NCI-H2171 (cell line): ENCODE measurements at regions not wholly inside any gene's neighbourhood (a gene's known extent, or its start where the extent isn't known, plus 50 kb on each side); places are given as distances from the start of the nearest gene placed in this dataset.
"Not testable (repeated sequence)": the region's sequence is repeated elsewhere in the genome, so short reads cannot be mapped to it uniquely, and the experiment has no call there.

Experiments
- DNase-seq: peaks from one replicate; lab custom pipeline; 2025; lab: John Stamatoyannopoulos, UW

DNA sequence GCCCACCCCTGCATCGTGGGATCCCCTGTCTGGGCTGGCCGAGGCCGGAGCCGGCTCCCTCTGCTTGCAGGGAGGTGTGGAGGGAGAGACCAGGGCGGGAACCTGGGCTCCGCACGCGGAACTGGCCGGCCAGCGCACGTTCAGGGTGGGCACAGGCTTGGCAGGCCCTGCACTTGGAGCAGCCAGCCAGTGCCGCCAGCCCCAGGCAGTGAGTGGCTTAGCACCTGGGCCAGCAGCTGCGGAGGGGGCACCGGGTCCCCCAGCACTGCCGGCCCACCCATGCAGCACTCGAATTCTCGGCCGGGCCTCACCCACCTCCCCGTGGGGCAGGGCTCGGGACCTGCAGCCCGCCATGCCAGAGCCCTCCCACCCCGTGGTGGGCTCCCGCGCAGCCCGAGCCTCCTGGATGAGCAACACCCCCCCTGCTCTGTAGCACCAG, 422.6 kb downstream of the AMY1C start:
- DNase-seq, result no peak

DNA sequence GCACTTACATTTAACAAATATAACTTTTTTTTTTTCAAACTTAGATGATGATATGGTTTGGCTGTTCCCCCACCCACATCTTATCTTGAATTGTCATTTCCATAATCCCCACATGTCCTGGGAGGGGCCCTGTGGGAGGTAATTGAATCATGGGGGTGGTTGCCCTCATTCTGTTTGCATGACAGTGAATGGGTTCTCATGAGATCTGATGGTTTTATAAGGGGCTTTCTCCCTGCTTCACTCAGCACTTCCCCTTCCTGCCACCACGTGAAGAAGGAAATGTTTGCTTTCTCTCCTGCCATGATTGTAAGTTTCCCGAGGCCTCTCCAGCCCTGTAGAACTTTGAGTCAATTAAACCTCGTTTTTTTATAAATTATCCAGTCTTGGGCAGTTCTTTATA, 432.6 kb downstream of the AMY1C start:
- DNase-seq, result no peak

DNA sequence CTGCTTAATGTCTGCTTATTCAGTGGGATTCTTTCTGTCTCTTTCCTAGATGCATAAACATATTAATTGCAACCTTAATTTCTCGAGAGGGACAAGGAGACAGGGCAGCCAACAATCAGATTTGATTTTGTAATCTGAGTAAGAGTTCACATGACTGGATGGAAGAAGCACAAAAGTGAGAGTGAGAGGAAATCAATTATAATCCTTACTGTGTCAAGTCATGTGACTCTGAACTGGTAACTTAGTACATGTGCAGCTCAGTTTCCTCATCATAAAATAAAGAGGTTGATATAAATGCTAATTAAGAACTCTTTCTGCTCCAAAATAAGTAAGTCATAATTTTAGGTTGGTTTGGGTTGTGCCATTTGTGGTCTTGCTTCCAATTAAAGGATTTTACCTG, 439.5 kb downstream of the AMY1C start:
- no peak for DNase-seq

DNA sequence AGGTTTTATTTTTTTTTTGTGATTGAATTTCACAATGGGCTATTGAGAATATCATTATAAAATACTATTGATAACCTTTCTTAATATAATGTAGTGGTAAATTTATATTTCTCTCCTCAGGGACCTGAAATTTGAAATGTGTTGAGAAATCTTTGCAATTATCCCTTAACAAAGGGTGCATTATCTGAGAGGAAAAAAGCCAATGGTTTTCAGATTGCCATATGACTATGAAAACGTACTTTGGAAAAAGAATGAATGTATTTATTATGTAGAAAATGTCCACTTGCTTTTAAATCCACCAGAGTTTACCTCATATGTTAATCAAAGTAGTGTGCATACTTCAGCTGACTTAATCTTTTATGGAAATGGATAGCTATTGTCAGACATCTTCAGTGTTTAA, 441.1 kb downstream of the AMY1C start:
- no peak for DNase-seq

DNA sequence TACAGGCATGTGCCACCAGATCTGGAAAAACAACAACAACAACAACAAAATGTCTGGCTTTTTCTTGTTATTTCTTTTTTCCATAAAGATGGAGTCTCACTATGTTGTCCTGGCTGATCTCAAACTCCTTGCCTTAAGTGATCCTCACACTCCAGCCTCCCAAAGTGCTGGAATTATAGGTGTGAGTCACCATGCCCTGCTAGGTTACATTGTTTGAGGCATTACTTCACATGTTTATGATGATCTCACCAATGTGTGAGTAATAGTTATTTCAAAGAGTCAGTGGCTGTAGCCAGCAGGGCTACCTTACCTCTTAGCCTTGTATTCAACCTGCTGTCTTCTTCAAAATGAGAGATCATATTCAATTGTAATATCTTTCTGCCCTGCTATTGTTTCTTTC, 445.7 kb downstream of the AMY1C start:
- no peak for DNase-seq

DNA sequence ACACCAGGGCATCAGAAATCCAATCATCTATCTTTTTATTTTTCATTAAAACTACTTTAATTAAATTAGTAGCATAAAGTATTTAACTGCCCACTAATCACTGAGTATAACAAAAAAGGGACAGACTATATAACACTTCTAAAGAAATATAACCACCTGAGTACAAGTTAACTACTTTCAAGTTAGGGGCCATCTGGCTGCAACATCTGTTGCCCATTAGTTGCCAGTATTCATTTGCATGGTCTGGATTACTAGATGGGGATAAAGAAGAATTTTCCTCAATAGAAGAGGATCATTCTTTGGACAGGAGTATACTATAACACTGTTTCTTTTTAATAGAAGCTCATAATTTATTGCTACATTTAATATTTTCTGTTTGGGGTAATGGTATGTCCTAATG, 446.4 kb downstream of the AMY1C start:
- DNase-seq, result no peak

DNA sequence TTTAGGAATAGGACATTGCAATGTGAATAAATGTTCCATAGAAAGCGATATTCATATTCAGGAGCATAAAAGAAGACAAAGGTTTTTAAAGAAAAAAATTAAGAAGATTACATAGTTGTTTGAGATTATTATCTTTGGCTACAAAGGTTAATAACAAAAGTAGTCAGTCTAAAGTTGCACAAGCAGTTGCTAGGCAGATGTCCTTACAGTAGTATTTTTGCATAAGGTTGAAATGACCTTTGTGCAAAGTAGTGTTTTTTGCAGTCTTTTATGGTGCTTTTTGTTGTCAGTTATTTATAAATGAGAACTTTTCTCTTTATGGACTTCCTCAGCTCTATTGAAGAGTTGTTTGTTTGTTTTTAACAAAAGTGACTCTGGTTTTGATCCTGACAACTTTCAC, 447.8 kb downstream of the AMY1C start:
- no peak for DNase-seq

DNA sequence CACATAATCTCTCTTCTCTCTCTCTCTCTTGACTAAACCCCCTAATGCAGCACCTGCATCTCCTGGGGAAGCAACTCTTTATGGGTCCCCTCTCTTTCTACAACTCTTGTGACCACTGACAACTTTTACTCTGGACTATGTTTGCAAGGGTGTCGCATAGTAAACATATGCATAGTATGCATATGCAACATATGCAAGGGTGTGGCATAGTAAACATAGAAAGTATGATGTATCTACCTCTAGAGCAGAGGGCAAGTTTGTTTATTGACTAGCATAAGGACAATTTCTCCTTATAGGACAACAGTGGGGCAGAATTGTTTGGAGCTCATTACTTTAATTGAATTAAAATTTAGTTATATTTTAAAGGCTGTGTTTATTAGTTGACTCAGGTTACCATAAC, 462.5 kb downstream of the AMY1C start:
- DNase-seq, result no peak

DNA sequence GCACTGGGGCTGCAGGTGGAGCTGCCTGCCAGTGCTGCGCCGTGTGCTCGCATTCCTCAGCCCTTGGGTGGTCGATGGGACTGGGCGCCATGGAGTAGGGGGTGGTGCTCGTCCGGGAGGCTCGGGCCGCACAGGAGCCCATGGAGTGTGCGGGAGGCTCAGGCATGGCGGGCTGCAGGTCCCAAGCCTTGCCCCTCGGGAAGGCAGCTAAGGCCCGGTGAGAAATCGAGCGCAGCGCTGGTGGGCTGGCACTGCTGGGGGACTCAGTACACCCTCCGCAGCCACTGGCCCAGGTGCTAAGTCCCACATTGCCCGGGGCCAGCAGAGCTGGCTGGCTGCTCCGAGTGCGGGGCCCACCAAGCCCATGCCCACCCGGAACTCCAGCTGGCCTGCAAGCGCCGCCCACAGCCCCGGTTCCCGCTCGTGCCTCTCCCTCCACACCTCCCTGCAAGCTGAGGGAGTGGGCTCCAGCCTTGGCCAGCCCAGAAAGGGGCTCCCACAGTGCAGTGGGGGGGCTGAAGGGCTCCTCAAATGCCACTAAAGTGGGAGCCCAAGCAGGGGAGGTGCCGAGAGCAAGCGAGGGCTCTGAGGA, 467.8 kb downstream of the AMY1C start:
- DNase-seq, result not testable (repeated sequence)

DNA sequence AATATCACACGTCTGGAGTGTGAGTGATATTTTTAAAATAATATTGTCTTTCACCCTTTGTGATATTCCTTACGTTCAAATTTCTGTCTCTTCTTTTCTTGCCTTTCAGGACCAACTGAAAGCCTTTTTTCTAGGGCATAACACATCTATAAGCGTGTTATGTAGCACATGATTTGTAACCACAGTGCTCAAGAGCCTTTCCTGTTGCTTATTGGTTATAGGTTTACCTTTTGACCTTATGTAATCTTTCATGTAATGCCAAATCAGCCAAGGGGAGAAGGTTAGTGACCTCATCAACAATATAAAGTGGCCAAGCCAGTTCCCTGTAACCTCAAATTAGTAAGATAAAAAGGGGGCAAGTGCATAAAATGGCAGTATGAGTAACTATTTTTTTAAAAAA, 480.2 kb downstream of the AMY1C start:
- DNase-seq, result no peak

DNA sequence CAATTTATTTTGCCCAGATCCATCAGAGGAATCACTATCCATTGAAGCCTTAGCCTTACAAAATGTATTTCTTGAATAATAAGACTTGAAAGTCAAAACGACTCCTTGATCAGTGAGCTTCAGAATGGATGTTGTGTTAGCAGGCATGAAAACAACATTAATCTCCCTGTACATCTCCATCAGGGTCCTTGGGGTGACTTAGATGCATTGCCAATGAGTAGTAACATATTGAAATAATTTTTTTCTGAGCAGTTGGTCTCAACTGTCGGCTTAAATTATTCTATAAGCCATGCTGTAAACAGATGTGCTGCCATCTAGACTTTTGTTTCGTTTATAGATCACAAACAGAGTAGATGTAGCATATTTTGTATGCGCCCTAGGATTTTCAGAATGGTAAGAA, 482.0 kb downstream of the AMY1C start:
- DNase-seq, result no peak

DNA sequence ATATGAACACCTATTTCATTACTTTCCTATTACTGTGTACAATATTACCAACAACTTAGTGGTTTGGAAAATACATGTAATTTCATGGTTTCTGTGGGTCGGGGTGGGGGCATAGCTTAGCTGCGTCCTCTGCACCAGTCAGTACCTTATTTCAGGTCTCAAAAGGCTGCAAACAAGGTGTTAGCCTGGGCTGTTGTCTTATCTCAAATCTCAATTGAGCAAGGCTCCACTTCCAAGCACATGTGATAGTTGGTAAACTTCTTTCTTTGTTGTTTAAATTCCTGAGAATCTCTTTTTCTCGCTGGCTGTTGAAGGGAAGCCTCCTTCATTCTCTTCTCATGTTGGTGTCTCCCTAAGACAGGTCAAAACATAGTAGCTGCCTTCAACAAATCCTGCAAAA, 485.4 kb downstream of the AMY1C start:
- DNase-seq, result no peak

DNA sequence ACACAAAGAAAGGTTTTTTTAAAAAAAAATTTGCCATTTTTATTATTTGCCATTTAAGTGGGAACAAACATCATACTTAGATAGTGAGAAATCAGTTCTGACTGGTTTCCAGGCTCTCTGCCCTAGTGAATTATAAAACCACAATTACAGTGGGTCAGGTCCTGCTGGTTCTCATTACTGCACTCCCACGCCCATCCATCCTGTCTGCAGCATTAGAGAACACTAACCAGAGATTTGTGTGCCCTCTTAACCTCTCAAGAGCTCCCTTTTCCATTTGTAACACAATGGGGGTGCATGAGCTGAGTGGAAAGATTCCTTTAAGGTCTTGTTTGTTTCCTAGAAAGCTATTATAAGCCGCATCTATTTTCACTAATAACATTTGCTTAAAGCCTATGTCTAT, 489.3 kb downstream of the AMY1C start:
- DNase-seq, result no peak

DNA sequence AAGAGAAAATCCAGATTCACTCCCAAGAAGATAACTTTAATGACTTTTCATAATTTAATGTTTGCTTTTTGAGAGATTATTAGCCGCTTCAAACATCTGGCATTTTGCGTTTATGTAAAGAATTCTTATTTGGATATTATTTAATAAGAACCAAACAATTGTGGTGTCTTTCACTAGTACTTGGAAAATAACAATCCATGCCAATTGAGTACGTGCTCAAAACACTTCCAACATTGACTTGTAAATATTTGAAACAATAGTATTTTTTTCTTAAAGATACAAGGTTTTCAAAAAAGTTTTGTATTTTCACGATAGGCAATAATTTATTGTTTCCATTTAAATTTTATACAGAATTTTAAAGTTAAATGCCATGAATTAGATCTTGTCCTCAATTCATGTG, 498.7 kb downstream of the AMY1C start:
- DNase-seq, result no peak

DNA sequence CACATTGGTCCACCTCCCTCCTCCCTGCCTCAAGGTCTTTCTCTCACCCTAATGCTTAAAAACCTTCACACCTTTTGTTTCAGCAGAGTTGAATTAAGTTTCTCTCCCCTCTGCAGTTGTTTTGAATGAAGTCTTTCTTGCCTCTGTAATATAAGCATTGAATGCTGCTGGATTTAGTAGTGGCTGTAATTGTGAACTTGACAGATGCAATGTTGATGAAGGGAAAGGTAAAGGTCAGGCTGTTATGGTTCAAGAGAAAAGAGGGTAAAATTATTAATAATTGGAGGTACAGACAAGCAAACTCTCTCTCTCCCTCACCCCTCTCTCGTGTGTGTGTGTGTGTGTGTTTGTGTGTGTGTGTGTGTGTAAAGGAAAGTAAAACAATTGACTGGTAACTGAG, 509.8 kb downstream of the AMY1C start:
- no peak for DNase-seq

DNA sequence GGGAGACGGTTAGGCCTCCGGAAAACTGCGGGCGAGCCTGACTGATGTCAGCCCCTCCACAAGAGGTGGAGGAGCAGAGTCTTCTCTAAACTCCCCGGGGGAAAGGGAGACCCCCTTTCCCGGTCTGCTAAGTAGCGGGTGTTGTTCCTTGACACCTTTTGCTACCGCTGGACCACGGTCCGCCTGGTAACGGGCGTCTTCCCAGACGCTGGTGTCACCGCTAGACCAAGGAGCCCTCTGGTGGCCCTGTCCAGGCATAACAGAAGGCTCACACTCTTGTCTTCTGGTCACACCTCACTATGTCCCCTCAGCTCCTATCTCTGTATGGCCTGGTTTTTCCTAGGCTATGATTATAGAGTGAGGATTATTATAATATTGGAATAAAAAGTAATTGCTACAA, 513.4 kb downstream of the AMY1C start:
- not testable (repeated sequence) for DNase-seq

DNA sequence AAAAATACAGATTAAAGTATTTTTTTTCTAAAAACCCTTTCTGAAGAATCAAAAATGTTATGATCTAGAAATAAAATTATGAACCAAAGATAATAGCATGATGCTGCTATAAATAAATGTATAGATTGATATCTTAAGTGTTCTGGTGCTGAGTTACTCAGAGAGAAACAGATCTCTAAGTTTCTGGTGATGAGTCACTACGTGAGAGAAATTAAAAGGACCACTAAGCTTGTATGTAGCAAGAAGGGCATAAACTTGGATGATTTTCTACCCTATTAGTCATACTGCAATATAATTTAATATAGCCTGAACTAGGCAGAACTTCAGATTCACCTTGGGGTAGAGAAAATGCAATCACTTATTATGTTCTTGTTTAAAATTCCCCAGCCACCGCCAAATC, 514.8 kb downstream of the AMY1C start:
- DNase-seq, result no peak

DNA sequence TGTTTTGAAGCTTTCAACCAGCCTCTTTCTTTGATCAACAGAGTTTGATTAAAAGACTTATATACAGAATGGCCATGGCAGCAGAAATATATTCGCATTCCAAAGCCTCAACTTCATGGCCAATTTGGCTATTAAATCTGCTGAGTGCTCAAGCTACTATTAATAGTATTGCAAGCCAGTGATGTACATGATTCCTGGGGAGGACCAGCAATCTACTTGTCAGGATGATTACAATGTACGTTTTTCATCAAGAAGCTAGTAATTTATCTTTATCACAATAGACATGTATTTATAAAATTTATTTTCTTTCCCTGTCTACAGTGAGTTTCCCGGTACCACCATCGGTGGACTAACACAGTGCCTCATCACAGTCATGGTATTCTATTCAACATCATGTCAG, 515.5 kb downstream of the AMY1C start:
- DNase-seq, result no peak

DNA sequence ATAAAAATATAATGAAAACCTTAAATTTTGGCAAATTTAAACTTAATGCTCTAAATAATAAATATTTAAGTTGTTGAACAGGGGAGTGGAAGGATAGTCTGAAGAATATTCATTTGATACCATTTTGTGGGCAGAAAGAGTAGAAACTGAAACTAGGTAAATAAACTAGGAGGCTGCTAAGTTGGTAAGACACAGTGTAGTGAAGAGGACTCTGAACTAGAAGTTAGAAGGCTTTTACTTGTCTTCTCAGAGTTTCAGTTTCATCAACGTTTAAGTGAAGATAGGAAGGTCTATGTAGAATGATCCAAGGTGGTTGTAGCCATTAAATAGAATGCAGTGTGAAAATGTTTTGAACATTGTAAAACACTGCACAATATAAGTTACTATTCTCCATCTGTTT, 516.9 kb downstream of the AMY1C start:
- DNase-seq, result no peak

DNA sequence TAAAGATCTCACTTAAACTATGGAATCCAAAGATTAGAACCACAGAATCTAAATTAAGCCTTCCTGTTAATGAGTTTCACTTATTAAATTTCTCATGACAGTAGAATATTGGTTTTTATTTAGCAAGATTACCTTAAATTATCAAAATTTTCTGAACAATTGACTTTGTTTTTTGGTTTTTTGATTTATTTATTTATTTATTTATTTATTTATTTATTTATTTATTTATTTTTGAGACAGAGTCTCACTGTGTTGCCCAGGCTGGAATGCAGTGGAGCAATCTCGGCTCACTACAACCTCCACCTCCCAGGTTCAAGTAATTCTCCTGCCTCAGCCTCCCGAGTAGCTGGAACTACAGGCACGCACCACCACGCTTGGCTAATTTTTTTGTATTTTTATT, 538.6 kb downstream of the AMY1C start:
- not testable (repeated sequence) for DNase-seq

DNA sequence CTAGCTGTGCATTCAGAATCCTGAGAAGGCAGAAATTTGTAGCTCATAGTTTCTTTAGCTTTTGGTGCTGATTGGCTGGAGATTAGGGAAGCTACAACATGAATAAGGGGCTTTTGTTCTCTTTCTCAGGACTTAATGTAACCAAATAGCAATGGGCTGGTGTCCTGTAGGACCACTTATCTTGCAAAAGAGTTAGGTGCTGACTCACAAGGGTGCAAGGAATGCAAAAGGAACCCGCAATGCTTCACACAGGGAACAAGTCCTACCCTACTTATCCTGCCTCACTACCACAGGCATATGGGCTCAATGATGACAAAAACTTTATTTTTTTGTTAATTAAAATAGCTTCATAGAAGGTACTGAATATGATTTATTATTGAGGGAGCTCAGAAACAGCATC, 541.5 kb downstream of the AMY1C start:
- no peak for DNase-seq

DNA sequence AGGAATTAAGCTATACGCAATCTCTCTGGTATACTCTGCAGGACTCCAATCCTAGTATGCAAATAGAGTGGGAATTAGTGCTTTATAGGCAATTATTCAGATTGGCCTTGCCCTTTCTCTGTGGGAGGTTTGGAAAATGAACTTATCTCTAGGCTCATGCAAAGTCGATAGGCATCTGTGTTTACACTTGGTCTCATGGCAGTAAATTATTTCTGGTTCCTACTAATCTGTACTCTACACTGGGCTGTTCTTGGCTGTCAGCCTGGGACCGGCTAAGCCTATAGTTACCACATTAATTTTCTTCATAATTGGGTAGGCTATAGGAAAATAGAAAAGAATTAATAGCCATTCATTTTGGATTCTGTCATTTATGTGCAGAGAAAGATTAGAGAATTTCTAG, 544.6 kb downstream of the AMY1C start:
- no peak for DNase-seq

DNA sequence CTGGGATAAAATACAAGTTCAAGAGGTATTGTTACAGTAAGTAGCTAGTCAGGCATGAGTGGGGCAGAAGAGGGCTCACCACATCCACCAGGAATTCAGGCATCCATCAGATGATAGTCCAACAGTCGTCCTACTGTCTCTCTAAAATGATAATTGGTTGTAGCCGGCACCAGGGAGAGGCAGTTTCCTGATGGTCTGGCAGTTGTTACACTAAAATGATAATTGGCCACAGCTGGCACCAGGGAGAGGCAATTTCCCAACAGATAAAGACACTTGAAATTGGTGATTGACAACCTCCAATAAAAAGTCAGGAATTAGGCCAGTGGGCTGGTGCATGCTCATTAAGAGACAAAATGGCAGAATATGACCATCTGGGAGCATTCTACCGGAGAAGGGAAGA, 545.8 kb downstream of the AMY1C start:
- no peak for DNase-seq

DNA sequence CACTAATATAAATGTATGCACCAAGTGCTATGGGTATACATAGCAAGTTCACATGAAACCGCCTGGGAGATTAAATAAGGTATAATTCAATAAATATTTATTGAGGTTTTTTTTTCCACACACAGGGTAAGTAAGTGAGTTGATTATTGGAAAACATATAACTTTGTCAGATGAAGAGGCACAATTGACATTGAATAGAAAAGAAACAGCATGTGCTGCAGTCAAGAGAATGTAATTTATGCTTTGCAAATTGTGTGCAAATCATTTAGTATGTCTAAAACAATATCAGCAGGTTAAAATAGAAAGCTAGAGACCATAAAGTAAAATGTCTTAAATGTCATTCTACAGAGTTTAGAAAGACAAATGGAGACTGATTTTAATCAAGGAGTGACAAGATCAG, 560.0 kb downstream of the AMY1C start:
- DNase-seq, result no peak

DNA sequence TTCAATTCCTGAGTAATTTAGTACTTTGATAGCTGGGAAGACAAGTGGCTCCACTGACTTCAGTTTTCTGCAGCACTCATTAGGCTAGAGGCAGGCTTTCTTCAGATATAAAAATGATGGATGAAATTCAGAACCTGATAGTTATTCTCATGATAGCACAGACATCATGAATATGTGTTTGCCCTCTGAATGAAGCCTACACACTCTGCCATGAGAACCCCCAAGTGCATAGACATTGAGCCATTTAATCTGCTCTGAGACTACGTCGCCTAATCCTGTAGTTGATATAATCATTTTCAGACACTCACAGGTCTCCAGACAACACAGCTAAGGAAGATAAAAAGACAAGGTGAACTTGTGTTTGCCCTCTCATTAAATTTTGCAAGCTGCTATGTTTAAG, 566.1 kb downstream of the AMY1C start:
- DNase-seq, result no peak
